Posterior vena cava (tissue), 2 donors: ENCODE measurements at regions not wholly inside any gene's neighbourhood (a gene's known extent, or its start where the extent isn't known, plus 50 kb on each side); places are given as distances from the start of the nearest gene placed in this dataset.
"Not testable (repeated sequence)": the region's sequence is repeated elsewhere in the genome, so short reads cannot be mapped to it uniquely, and the experiment has no call there.

ENCODE experiments used
- DNase-seq: peaks from one replicate; pipeline ENCODE4 v3.0.0-alpha.2; 2020; ENCODE audit warnings: low spot score
- intact Hi-C, 2 donors: fragments of 100-400 bp; cut with DNase I; formaldehyde crosslinking; loops; one replicate each; pipeline versions ENCODE4 v1.14.1 to v1.14.2; 2022 to 2023
- donor health status: DM: yes; HTN: yes; CAD: no.
- donor health status: DM: yes; HTN: yes; CAD: no.

- DNase-seq: no peak
- intact Hi-C loops: no loop called here
Observed at GRCh38 chr2:13791019-13791547, 841.4 kb upstream of the LRATD1 start.

DNA sequence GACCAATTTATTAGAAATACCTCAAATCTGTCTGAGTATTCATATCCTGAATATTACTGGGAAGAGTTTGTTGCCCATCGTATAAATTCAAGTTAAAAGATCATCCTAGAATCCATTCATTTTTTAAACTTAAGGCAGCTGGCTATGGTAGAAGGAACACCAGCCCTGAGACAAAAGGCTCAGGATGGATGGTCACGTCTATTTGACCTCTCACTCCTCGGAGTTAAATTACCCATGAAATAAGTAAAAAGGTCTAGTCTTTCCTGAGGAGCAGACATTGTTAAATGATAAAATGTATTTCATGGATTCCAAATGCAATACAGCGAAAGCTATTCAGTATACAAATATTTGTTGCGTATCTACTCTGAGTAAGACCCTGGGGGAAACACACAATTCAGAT lies 826.0 kb upstream of the LRATD1 start:
- no peak for DNase-seq
- intact Hi-C loops: no loop called here

DNA sequence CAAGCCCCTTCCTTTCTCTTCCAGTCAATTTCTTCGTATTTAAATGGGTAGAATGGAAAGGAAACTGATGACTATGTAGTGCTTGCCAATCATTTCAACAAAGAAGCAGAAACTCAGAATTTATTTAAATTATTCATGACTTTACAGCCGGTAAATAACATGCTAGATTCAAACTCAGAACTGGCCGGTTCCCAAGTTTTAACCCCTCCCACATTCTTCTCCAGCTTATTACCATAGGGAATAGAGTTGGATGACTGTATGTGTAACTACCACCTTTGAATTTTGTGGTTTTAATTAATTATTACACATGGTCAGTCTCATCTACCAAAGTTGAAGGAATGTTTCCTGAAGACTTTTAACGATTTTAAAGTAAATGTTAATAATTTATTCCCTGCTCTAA lies 819.3 kb upstream of the LRATD1 start:
- no peak for DNase-seq
- intact Hi-C loops: no loop called here

- intact Hi-C loops: no loop called here
Observed at GRCh38 chr2:13818002-13818401, 814.5 kb upstream of the LRATD1 start.

DNA sequence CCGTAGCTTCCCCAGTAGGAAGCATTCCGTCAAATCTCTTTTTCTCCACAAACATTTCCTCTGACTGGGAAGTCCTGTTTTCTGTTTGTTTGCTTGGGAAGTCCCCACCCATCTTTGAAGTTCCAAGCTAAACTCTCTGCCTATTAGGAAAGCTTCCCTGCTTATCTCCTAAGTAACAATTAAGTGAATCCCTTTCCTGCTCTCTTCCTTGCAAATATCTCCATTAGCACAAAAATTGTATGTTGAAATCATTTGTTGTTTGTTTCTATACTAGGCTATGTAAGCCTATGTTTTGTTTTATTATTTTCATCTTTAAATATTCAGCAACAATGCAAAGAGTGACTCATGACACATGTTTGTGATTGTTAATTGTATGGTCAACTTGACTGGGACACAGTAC lies 812.6 kb upstream of the LRATD1 start:
- DNase-seq: no peak

More at GRCh38 chr2:13818002-13818401, 814.5 kb upstream of the LRATD1 start:
- no peak for DNase-seq

DNA sequence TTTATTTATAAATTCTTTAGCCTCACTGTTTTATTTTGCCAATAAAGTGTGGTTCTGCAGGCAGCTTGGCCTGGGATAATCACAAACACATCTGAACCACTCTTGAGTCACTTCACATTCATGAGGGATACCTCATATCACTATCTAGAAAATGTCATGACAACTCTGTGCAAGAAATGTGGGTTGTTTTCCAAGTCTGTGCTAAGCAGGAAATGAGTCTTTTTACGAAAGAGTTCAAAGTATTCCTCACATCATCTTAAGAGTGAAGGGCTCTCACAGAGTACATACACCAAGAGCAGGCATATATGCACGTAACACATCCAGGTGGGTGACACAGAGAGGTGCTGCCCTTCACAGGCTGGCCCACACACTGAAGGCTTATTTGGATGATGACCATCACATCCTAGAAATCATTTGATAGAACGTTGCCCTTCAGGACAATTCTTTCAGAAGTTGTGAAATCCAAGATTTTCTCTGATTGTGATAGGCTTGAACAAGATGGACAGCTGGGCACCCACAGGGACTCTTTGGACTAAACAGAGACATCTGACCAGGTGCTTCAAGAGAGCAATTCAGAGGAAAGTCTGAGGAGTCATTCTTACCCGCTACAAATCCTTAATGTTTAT lies 811.1 kb upstream of the LRATD1 start:
- no peak for DNase-seq
- intact Hi-C loops: loop anchor here in 1 of 2 donors (5.0 kb wide), 1 partner anchor 1911 kb away; no protein-coding TSS in a partner anchor

More for the DNA sequence above, 812.6 kb upstream of the LRATD1 start:
- intact Hi-C loops: loop anchor here in 1 of 2 donors (5.0 kb wide), 1 partner anchor 1912 kb away; no protein-coding TSS in a partner anchor

- intact Hi-C loops: loop anchor here in 1 of 2 donors (5.0 kb wide), 1 partner anchor 1910 kb away; no protein-coding TSS in a partner anchor
- DNase-seq: no peak
Observed at GRCh38 chr2:13822365-13822764, 810.2 kb upstream of the LRATD1 start.

DNA sequence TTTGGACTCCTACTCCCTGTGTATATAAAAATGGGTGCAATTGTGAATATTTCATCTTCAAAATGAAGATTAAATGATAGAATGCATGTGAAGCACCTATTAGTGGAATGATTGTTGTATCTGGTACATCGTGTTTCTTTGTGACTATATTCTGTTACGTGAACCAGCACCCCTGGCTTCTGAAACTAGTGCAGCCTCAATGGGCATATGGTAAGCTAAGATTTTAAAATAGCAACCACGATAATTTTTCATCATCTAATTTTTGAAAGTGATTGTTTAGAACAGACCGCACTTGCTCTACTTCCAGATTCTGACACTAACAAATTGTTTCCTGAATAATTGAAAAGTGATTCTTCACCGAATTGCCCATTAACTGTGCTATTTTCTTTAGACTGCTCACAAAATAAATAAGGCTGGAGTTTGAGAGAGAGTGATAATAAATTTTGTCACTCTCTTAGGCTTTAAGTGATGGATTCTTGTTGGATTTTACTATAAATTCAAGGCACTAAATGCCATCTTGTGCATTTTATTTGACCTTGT lies 806.1 kb upstream of the LRATD1 start:
- intact Hi-C loops: no loop called here
- DNase-seq: no peak

GRCh38 chr2:13858626-13859025 lies 773.9 kb upstream of the LRATD1 start:
- DNase-seq: no peak
- intact Hi-C loops: no loop called here

- DNase-seq, intact Hi-C loops: not testable (repeated sequence)
Observed at GRCh38 chr2:13868275-13868674, 764.2 kb upstream of the LRATD1 start.

- no peak for DNase-seq
- intact Hi-C loops: no loop called here
Observed at GRCh38 chr2:13876491-13877037, 756.0 kb upstream of the LRATD1 start.

DNA sequence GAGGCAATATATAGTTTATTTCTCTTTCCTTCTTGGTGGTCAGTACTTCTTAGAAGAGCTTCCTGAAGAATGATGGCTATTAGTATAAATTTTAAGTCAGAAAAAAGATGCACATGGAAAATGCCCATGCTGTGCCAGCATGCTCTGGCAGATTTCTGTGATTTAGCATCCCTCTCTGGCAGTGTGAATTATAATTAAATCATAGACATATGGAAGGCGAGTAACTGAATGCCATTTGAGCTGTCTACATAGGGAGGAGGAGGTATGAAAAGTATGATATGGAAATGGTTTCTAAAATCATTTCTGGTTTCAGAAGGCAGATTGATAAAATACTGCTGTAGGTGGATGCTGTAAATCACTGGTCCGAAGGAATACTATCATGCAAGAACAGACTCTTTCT lies 754.9 kb upstream of the LRATD1 start:
- no peak for DNase-seq
- intact Hi-C loops: no loop called here

GRCh38 chr2:13884291-13884976 lies 748.1 kb upstream of the LRATD1 start:
- intact Hi-C loops: no loop called here
- no peak for DNase-seq

DNA sequence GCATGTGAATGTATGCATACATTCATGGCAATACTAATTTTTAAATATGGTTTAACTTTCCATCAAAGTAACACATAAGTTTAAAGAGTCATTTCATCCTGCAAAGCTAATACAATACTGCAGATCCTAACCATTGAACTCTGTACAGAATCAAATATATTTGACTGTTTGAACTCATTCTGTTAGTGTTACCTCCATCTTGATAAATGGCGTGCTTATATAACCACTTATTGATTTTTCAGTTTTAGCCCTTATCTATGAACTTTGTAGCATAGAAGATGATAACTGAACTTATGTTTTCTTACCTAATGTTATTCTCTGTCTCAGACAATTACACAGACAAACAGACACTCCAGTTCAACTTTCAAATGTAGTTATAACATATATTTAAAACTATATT lies 731.0 kb upstream of the LRATD1 start:
- intact Hi-C loops: no loop called here
- DNase-seq: no peak

GRCh38 chr2:13905831-13906230 lies 726.7 kb upstream of the LRATD1 start:
- DNase-seq: no peak
- intact Hi-C loops: no loop called here

DNA sequence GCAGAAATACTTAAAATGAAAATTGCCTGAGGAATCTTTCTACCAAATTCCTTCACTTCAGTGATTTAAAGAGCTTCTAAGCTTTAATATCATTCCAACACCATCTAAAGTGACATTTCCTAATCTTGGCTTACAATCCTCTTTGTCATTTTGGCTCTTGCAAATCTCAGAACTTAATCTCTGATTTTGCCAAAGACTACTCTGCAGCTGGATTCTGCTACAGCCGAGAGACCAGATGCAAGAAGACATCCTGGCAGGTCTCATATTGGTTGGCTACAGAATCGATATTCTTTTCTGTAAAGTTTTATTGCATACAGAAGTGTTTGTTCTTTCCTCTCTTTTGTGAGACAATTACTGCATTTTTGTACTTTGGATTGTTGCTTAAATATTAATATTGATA lies 716.5 kb upstream of the LRATD1 start:
- no peak for DNase-seq
- intact Hi-C loops: no loop called here

DNA sequence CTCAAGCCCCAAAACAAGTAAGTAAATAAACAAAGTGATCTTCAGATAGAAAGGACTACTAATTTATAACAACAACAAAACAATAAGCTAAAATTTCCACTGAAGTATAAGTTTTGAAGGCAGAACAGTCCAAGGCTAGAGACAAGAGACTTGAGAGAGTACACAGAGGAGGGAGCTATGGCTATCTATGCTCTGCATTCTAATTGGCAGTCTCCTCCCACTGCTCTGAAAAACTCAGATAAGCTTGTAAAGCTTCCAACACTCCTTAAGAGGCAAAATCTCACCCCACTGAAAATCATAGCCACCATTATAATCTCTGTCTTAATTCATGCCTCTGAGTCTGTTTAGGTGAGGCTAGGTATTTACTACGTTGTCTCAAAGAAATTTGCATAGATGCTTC lies 714.6 kb upstream of the LRATD1 start:
- intact Hi-C loops: no loop called here
- no peak for DNase-seq

DNA sequence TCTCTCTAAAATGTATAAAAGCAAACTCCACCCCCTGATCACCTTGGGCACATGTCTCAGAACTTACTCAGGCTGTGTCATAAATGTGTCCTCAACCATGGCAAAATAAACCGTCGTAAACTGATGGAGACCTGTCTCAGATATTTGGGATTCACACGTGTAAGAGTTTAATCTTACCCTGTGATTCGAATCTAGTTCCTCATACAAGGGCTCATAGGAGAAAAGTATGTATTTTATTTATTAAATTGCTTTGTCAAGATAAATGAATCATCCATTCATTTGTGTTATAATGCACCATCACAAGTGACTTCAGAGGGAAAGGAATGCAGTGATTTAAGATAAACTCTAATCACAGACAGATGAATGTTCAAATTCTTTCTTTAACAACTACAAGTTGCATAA lies 712.5 kb upstream of the LRATD1 start:
- no peak for DNase-seq
- intact Hi-C loops: no loop called here

- intact Hi-C loops: no loop called here
- no peak for DNase-seq
Observed at GRCh38 chr2:13921245-13921644, 711.3 kb upstream of the LRATD1 start.

GRCh38 chr2:13923823-13924222 lies 708.7 kb upstream of the LRATD1 start:
- intact Hi-C loops: no loop called here
- DNase-seq: no peak
